Myocyte (in vitro differentiated cells): ENCODE measurements at regions not wholly inside any gene's neighbourhood (a gene's known extent, or its start where the extent isn't known, plus 50 kb on each side); places are given as distances from the start of the nearest gene placed in this dataset.
"Not testable (repeated sequence)": the region's sequence is repeated elsewhere in the genome, so short reads cannot be mapped to it uniquely, and the experiment has no call there.

Source experiments
- DNase-seq: peaks from one replicate; pipeline ENCODE4 v3.0.0-alpha.2; 2012; ENCODE audit warnings: low read depth

DNA sequence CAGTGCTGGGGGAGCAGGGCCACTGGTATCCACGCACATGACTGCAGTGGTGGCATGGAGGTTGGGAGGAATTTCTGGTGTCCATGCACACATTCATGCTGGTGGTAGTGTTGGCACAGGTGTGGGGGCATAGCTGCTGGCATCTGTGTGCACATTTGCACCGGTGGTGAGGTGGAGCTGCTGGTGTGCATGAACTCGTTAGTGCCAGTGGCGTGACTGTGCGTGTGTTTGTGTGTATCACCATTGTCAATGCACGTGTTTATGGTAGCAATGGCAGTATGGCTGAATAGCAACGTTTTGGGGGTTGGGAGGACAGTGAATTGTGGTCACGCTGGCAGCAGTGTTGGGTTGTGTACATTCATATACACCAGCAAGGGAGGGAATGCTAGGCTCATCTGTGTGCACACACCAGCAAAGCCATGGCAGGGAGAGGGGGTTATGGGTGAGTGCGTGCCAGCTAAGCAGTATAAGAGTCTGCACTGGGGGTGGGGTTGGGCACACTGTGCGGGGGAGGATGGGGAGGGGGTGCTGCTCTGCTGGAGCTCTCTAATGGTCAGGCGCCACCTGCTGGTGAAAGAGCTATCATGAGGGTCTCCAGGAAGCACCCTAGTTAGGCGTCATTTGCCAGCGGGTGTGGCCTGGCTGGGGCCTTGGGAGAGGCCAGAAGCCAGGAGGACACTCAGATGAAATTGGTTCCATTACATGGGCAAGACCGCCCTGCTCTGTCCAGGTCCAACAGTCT, 626.1 kb upstream of the ID4 start:
- DNase-seq = no peak

DNA sequence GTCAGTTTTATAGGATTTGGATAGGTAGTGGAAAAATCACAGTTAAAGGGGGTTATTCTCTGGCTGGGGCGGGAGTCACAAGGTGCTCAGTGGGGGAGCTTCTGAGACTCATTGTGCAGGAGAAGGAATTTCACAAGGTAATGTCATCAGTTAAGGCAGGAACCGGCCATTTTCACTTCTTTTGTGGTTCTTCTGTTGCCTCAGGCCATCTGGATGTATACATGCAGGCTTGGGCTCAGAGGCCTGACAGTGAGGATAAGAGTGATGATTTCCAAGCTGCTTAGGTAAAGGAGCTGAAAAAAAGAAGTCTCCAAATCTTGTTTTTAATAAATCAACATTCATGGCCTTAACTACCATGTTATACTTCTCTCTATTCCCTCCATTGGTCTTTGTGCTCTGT, 622.9 kb upstream of the ID4 start:
- no peak for DNase-seq

DNA sequence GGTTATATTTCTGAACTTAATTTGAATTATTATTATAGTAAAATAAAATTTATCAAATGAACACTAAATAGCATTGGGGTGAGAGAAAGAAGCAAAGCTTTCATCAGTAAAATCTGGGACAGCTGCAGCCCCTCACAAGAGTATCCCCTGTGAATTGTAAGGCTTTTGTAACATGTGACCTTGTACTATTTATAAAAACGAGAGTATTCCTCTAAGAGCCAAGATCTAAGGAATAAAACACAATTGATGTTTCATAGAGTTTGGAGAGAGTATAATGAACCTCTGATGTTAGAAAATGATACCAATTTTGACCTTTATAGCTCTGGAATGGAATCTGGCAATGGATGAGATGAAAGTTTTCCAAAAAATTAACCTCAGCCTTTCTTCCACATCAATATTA, 617.2 kb upstream of the ID4 start:
- no peak for DNase-seq

DNA sequence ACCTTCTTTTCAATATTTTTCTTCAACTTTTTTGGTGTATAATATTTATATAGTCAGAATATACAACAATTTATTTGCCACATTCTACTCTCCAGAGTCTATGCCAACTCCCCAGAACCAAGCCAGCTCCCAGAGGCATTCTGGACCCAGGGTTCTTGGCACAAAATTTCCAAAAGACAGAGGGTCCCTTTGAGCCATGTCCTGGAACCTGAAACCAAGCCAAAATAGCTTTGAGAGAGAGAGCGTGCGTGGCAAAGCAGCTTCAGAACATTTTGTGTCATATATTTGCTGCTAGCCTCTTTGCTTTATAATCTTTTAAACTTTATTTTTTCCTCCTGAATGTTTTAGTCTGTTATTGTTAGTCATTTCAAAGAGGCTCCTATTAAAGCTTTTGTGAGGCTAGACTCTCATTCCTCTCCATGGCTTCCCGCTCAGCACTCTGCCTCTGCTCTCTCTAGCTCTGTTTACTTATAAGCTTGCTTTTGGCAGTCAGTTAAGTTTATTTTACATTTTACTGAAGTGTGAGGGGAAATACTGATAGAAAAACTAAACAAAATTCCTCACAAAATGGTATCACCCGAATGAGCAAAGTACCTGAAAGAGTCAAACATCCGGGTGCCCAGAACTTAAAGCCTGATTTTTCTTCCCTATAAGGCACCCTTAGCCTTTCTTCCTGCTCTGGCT, 605.1 kb upstream of the ID4 start:
- DNase-seq = no peak

DNA sequence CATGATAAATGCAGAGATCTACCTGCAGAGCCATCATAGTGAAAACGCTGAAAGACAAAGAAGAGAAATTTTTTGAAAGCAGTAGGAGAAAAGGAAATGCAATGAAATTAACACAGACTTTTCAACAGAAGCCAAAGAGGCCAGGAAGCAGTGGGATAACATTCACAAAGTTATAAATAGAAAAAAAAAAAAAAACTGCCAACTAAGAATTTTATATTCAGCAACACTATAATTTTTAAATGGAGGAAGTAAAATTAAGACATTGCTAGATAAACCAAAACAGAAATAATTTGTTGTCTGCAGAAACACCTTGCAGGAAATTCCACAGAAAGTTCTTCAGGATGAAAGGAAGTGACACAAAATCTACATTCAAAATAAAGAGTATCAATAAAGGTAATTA, 591.5 kb upstream of the ID4 start:
- DNase-seq = no peak

DNA sequence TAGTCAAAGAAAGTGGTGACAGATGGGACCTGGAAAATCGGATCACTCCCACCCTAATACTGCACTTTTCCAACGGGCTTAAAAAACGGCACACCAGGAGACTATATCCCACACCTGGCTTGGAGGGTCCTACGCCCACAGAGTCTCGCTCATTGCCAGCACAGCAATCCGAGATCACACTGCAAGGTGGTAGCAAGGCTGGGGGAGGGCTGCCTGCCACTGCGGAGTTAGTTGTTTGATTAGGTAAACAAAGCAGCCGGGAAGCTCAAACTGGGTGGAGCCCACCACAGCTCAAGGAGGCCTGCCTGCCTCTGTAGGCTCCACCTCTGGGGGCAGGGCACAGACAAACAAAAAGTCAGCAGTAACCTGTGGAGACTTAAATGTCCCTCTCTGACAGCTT, 590.0 kb upstream of the ID4 start:
- DNase-seq = not testable (repeated sequence)

DNA sequence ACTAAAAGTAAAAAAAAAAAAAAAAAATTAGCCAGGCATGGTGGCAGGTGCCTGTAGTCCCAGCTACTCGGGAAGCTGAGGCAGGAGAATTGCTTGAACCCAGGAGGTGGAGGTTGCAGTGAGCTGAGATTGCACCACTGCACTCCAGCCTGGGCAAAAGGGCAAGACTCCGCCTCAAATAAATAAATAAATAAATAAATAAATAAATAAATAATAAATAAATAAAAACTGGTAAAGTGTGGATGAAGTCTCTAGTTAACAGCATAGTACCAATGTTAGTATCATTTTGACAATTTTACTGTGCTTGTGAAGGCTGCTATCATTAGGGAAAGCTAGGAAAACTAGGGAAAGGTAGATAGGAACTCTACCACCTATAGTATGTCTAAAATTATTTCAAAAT, 581.0 kb upstream of the ID4 start:
- DNase-seq = not testable (repeated sequence)

DNA sequence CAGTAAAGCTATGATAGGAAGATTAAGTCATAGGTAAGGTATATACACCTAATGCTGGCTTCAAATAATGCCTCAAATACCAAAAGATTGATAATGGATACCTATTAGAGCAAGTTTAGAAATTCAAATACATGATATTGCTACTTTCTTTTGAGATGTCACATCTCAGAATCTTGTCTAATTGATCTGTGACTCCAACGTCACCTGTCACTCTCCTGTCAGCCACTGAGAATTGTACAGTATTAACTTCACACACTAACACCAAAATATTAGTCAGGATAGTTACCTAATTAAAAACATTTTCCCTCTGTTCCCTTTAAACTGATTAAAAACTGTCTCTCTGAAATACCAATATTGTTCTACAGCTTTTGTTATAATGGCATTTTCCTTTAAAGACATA, 575.5 kb upstream of the ID4 start:
- DNase-seq = no peak

DNA sequence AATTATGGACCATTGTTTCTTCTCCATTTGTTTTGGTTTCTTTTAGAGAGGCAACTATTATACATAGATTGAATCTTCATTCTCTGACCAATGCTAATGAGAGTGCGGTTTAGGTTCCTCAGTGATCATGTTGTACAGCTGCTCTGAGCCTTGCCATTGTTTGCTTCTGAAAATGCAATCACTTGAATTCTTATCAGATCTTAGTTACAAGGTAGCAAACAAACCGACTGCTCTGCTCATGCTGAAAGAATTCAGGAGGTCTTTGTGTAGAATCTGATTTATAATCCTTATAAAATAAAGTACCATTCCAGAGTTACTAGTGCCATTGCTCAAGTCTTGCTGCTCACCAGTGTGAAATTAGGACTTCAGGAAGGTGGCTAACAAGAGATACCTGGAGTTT, 569.1 kb upstream of the ID4 start:
- no peak for DNase-seq

DNA sequence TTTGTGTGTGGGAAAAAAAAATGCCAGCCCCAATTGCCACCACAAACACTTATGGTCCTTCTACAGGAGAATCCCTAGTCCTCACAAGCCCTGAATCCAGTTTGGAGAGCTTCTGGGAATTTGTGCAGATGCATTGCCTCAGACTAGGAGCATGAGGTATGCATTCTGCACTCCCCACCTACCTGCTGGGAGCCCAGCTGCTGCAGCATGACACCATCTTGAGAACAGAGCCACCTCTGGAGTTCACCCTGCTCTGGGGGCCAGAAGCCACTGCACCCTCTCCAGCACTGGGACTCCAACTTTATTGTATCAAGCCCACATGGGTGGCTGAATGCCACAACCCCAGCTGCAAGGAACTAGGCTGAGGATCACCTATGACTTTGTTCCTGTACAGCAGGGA, 568.5 kb upstream of the ID4 start:
- DNase-seq = no peak

DNA sequence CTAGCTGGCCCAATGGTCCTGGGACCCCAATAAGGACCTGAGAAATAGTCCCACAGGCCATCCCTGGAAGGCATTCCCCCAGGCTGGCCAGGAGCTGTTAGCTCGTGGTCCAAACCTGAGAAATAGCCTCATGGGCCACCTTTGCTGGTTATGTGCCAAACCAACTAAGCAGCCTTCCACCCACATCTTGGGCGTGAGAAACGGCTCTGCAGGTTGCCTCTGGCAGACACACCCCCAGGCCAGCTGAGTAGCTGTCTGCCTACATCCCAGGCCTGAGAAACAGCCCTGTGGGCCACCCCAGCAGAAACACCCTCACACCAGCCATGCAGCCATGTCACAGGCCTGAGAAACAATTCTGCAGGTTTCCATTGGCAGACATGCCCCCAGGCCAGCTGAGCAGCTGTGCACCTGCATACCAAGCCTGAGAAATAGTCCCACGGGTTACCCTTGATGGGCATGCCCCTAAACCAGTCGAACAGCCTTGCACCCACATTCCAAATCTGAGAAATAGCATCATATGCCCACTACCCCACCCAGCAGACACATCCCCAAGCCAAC, 567.8 kb upstream of the ID4 start:
- DNase-seq = no peak

DNA sequence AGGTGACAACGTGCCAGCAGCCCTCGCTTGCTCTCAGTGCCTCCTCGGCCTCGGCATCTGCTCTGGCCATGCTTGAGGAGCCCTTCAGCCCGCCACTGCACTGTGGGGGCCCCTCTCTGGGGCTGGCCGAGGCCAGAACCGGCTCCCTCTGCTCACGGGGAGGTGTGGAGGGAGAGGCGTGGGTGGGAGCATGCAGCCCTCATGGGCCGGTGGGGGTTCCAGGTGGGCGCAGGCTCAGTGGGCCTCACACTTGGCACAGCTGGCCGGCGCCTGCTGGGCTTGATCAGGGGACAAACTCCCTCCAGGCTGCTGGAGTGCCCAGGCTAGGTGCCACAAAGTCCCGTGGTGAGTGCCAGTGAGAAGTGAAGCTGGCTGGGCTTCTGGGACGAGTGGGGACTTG, 566.6 kb upstream of the ID4 start:
- no peak for DNase-seq

DNA sequence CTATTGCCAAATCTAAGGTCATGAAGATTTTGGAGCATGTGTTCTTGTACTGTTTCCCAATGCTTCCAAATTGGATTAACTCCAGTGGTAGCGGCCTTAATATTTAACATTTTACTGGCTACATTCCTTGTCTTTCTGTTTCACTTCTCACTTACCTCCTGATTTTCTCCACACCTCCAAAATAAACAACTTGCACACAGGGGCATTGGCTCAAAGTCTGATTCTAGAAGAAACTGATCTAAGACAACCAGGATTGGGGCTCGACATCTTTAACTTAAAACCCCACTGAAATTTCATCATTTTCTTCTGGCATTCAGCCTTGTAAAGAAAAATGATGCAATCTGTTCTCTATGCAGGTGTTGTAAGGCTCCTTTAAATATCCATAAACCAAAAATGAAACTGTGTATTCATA, 557.9 kb upstream of the ID4 start:
- DNase-seq = no peak

DNA sequence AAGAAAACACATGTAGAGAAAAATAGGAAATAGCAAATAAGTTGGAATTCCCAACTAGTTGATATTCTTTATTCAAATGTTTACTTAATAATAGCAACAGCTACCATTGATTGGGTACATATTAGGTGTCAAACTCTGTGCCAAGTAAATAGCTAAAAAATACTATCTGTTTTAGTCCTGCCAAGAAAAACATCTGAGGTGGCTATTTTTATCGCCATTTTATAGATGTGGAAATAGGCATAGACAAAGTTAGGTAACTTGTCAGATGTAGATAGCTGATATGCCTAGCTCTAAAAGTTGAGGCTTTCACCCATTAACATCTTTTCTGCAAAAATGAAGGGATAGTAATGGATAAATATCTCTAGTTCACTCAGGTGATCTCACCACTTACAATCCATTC, 549.2 kb upstream of the ID4 start:
- no peak for DNase-seq

DNA sequence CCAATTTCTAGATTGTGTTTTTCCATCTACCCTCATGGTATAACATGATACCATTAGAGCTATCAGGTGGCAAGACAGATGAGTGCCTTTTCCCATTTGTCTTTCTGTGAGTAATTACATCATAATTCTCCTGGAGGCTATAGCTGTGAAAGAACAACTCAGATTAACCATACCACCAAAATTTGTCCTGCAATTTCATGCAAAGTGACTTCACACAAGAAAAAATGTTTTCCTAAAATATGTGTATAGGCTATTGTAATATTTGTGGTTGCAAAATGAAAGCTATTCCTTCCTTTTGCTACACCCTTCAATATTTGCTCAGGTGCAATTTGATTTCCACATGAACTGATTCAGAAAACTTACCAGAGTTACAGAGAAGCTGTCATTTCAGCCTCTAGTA, 547.7 kb upstream of the ID4 start:
- no peak for DNase-seq

DNA sequence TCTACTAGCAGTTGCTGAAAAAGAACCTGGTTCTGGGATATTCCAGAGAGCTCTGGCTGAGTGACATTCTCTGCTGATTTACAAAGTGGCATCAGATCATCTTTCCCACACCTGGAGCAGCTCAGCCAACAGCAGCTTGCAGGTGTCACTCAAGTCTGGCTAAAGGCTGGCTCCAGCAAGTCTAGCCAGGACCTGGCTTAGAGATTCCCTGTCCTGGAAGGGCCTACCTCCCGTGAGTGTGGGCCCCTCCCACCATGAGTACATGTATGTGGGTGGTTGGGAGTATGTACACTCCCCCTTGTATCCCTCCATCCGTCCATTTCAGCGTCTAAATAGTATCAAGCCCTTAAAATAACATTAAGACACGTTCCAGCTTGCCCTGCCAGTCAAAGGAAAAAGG, 539.3 kb upstream of the ID4 start:
- no peak for DNase-seq

DNA sequence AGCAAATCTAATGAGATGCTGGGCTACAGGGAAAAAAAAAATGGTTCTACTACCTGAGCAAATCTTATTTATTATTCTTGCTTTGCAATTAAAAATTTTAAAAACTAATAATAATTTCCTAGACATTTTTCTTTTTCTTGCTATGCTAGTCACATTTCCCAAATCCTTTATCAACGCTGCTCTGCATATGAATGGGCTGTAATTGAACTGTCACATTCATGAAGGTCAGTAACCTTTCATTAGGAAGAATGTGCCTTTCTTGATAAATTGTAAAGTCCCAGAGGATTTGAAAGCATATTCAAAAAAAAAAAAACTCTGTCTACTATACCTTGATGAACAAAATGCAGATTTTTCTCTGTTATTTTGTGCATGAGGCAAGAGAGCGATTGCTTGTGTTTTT, 538.7 kb upstream of the ID4 start:
- DNase-seq = no peak

DNA sequence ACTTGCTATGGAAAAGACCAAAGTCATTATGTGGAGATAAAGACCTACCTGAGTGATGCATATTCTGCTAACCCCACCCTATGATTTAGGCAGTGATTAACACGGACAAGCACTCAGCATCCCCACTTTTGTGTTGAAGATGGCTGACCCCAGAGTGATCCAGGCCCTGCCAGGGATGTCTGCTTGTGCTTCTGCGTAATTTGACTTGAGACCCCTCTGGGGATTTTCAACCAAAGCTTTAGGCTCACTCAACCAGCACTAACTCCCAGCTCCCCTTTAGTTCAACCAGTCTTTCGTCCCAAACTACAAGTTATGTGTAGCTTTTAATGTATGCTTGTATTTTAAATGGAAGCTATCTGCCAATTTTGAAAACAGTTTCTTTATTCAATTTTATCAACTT, 538.0 kb upstream of the ID4 start:
- no peak for DNase-seq

DNA sequence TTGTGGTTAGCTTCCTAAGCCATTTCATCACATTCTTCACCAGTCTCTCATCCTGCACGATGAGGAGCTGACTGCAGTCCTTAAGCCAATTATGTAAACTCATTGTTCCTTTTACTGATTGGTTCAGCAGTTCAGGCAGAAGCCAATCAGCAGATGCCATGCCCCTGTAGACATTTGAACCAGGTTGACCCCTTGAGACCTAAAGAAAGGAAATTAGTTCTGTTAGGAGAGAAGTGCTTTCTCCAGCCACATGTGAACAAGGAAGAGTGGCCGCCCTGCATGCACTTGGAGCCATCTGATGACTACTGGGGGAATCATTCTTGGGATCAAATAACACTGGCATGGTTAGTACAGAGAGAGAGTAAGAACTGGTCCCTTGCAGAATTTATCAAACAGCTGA, 535.2 kb upstream of the ID4 start:
- no peak for DNase-seq

DNA sequence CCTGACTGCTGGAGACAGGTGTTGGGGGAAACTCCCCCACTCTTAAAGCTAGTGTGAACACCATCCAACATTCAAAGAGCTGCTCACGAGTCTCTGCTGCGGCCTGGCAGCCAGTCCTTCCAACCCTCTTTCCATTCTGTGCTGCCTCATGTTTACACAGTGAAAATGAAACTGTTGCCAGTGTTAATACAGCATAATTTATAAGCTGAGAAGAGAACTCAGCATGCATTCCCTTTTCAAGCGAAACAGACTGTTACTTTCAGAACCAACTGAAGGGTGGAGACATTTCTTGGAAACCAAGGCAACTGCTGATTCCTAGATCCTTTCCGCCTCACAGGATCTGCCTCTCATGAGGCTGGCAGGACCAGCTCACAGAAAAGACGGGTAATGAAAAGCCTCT, 533.8 kb upstream of the ID4 start:
- no peak for DNase-seq

DNA sequence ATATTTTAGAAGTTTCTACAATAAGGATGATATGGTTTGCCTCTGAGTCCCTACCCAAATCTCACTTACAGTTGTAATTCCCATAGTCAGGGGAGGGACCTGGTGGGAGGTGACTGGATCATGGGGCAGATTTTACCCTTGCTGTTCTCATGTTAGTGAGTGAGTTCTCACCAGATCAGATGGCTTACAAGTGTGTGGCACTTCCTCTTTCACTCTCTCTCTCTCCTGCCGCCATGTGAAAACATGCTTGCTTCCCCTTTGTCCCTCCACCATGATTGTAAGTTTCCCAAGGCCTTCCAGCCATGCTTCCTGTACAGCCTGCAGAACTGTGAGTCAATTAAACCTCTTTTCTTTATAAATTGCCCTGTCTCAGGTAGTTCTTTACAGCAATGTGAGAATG, 527.5 kb upstream of the ID4 start:
- DNase-seq = no peak

DNA sequence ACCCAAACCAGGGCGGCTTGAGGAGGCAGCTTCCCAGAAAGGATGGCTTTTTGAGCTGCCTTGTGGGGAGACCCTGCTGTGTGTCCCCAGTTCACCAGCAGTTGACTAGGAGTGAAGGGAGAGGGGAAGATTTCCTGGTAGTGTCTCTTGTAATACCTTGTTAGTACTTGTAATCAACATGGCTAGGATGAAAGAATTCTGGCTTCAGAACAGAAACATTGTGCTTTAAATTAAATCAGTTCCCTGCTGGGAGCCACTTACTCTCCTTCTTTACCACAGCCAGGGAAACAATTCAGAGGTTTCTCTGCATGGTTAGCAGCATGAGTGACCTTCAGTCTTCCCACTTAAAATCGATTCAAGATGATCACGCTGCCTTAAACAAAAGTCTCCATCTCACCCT, 525.4 kb upstream of the ID4 start:
- no peak for DNase-seq
